Aorta (tissue), 5 donors: ENCODE measurements at regions not wholly inside any gene's neighbourhood (a gene's known extent, or its start where the extent isn't known, plus 50 kb on each side); places are given as distances from the start of the nearest gene placed in this dataset.

Experiments
- ATAC-seq: fragments of 200-7000 bp; cut with Tn5 transposase; one replicate; pipeline ENCODE4 v1.9.1; 2022; ENCODE audit warnings: moderate library complexity; ENCODE audit not compliant: low FRiP score
- DNase-seq, 2 donors: peaks; one replicate each; pipeline ENCODE4 v3.0.0-alpha.2; 2020
- H3K27ac ChIP-seq, 2 donors: one replicate each; pipeline ENCODE4 v1.5.1; 2013; ENCODE audit warnings: low read length in 2 of 2, mild to moderate bottlenecking in 2 of 2, moderate library complexity in 2 of 2, control low read depth in 1 of 2, inconsistent platforms in 1 of 2, low read depth in 1 of 2
- H3K27me3 ChIP-seq, 2 donors: one replicate each; pipeline ENCODE4 v1.6.1; 2013; ENCODE audit warnings: control low read depth in 1 of 2, low read length in 1 of 2, mild to moderate bottlenecking in 1 of 2, moderate library complexity in 1 of 2; ENCODE audit not compliant: insufficient read depth in 2 of 2, control insufficient read depth in 1 of 2
- H3K36me3 ChIP-seq, 2 donors: one replicate each; pipeline ENCODE4 v1.6.1; 2013; ENCODE audit warnings: control low read depth in 1 of 2, low read length in 1 of 2, mild to moderate bottlenecking in 1 of 2; ENCODE audit not compliant: insufficient read depth in 2 of 2, control insufficient read depth in 1 of 2
- H3K4me1 ChIP-seq, 2 donors: one replicate each; pipeline ENCODE4 v1.6.1; 2013; ENCODE audit warnings: low read length in 2 of 2, control low read depth in 1 of 2, mild to moderate bottlenecking in 1 of 2, moderate library complexity in 1 of 2; ENCODE audit not compliant: insufficient read depth in 2 of 2, control insufficient read depth in 1 of 2
- H3K4me3 ChIP-seq, 2 donors: one replicate each; pipeline ENCODE4 v1.5.1; 2013; ENCODE audit warnings: low read length in 2 of 2, control low read depth in 1 of 2, mild to moderate bottlenecking in 1 of 2
- H3K9me3 ChIP-seq: one replicate; pipeline ENCODE4 v1.6.1; 2013; ENCODE audit warnings: mild to moderate bottlenecking, low read length; ENCODE audit not compliant: control insufficient read depth
- WGBS, 2 donors: extraction: QIAGEN DNeasy Blood & Tissue Kit; methylation state at CpG; one replicate each; pipeline ENCODE4 v1.1.7; 2013; 5-methylcytosine and 5-hydroxymethylcytosine counted together
- intact Hi-C, 2 donors: fragments of 100-400 bp; cut with DNase I; formaldehyde crosslinking; loops; one replicate each; pipeline versions ENCODE4 v1.14.2 to v1.15.0; 2022
- donor health status: healthy with polysubstance abuse.
- donor health status: Bipolar disorder and iron deficiency.
- donor health status: DM: no; HTN: no; CAD: no.
- donor health status: DM: no; HTN: no; CAD: no.
- donor health status: DM: yes; HTN: yes; CAD: no.

DNA sequence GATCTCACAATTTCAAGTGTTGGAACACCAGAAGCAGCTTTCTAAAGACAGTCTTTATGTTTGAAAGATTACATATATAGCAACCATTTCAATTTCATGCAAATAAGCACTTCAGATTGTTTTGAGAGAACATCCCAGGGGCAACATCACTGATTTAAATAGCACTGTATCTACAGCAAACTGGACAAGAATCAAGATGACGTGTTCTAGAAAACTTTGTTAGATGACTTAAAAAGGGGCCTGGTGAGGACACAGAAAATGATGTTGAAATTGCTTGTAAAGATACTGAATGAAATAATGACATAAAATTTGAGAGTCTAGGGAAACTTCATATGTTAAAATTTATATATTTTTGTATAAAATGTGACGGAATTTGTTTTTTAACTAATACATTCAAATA, 277.1 kb downstream of the KLF12 start:
- no peak for DNase-seq
- H3K27me3 ChIP-seq, result no peaks in the 10 kb centered on the region
- no peak overlapping the region for H3K4me3 ChIP-seq
- H3K4me1 ChIP-seq, result no peaks in the 10 kb centered on the region
- intact Hi-C loops, result no loop called here
- WGBS, 2 donors, result 76 to 80% methylated on average over 2 of the region's 2 CpGs
- no peak for ATAC-seq
- no peaks in the 10 kb centered on the region for H3K9me3 ChIP-seq
- H3K27ac ChIP-seq, result no peak overlapping the region
- no peaks in the 10 kb centered on the region for H3K36me3 ChIP-seq

DNA sequence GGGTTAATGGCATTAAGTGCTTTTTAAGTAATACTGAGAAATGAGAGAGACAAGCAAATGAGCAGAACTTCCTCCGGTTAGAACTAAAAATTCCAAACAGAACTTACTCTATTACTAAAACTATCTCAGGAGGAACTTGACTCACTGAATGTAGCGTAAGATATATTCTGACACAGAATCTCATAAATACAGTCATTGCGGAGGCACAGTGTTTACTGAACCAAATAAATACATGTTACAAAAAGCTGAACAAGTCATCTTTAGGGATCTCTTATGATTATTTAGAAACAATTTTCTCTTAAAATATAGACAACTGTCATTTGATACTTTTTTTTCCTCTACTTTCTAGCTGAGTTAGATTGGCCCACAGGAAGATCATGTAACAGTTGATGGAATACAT, 283.1 kb downstream of the KLF12 start:
- Histone ChIP-seq H3K4me3 (no peak overlapping the region), H3K9me3 (no peaks in the 10 kb centered on the region), H3K27me3 (no peaks in the 10 kb centered on the region), H3K4me1 (no peaks in the 10 kb centered on the region), H3K27ac (no peak overlapping the region), H3K36me3 (no peaks in the 10 kb centered on the region)
- no peak for DNase-seq
- intact Hi-C loops, result no loop called here
- 65 to 88% methylated on average over 3 of the region's 3 CpGs for WGBS, 2 donors
- ATAC-seq, result no peak

GRCh38 chr13:73850104-73850873, 283.9 kb downstream of the KLF12 start:
- ATAC-seq (no peak), DNase-seq (no peak)
- Histone ChIP-seq H3K27ac (no peak overlapping the region), H3K4me1 (no peaks in the 10 kb centered on the region), H3K9me3 (no peaks in the 10 kb centered on the region), H3K27me3 (no peaks in the 10 kb centered on the region), H3K36me3 (peaks cover 0 to 3% of the 10 kb centered on the region in 2 donors), H3K4me3 (no peak overlapping the region)
- WGBS, 2 donors, result 36 to 54% methylated on average over 5 of the region's 5 CpGs
- intact Hi-C loops, result no loop called here

- no peaks in the 10 kb centered on the region for H3K27me3 ChIP-seq
- no peak for DNase-seq
- no peaks in the 10 kb centered on the region for H3K4me1 ChIP-seq
- H3K36me3 ChIP-seq, result peaks cover 0 to 3% of the 10 kb centered on the region in 2 donors
- no peaks in the 10 kb centered on the region for H3K9me3 ChIP-seq
- ATAC-seq, result no peak
- H3K27ac ChIP-seq, result no peak overlapping the region
- 83 to 86% methylated on average over 5 of the region's 5 CpGs for WGBS, 2 donors
- no peak overlapping the region for H3K4me3 ChIP-seq
- intact Hi-C loops, result no loop called here
Measured at GRCh38 chr13:73849292-73849691, 284.9 kb downstream of the KLF12 start.

GRCh38 chr13:73844986-73845385, 289.2 kb downstream of the KLF12 start:
- WGBS, 2 donors, result 83 to 87% methylated on average over 1 of the region's 1 CpG
- Histone ChIP-seq H3K27me3 (no peaks in the 10 kb centered on the region), H3K4me1 (peaks cover 0 to 1% of the 10 kb centered on the region in 2 donors), H3K4me3 (no peak overlapping the region), H3K27ac (no peak overlapping the region), H3K9me3 (no peaks in the 10 kb centered on the region), H3K36me3 (peaks cover under 1 to 3% of the 10 kb centered on the region in 2 donors)
- no peak for DNase-seq
- intact Hi-C loops, result loop anchor here in 1 of 2 donors (5.0 kb wide), 1 partner anchor 292 kb away; no protein-coding TSS in a partner anchor
- no peak for ATAC-seq

- WGBS, 2 donors, result 82 to 84% methylated on average over 4 of the region's 4 CpGs
- no peaks in the 10 kb centered on the region for H3K27me3 ChIP-seq
- H3K4me3 ChIP-seq, result no peak overlapping the region
- intact Hi-C loops, result loop anchor here in 1 of 2 donors (5.0 kb wide), 1 partner anchor 295 kb away; no protein-coding TSS in a partner anchor
- ATAC-seq, result no peak
- DNase-seq, result no peak
- H3K36me3 ChIP-seq, result peaks cover 2 to 3% of the 10 kb centered on the region in 2 donors
- H3K4me1 ChIP-seq, result peaks cover 0 to 3% of the 10 kb centered on the region in 2 donors
- no peak overlapping the region for H3K27ac ChIP-seq
- no peaks in the 10 kb centered on the region for H3K9me3 ChIP-seq
Measured at GRCh38 chr13:73842626-73843025, 291.6 kb downstream of the KLF12 start.

GRCh38 chr13:73842184-73842583, 292.0 kb downstream of the KLF12 start:
- intact Hi-C loops, result loop anchor here in 1 of 2 donors (5.0 kb wide), 1 partner anchor 295 kb away; no protein-coding TSS in a partner anchor
- Histone ChIP-seq H3K36me3 (peaks cover 2 to 3% of the 10 kb centered on the region in 2 donors), H3K4me1 (peaks cover 0 to 3% of the 10 kb centered on the region in 2 donors), H3K4me3 (no peak overlapping the region), H3K27me3 (no peaks in the 10 kb centered on the region), H3K9me3 (no peaks in the 10 kb centered on the region), H3K27ac (no peak overlapping the region)
- WGBS, 2 donors, result 93 to 96% methylated on average over 5 of the region's 5 CpGs
- DNase-seq (no peak), ATAC-seq (no peak)

DNA sequence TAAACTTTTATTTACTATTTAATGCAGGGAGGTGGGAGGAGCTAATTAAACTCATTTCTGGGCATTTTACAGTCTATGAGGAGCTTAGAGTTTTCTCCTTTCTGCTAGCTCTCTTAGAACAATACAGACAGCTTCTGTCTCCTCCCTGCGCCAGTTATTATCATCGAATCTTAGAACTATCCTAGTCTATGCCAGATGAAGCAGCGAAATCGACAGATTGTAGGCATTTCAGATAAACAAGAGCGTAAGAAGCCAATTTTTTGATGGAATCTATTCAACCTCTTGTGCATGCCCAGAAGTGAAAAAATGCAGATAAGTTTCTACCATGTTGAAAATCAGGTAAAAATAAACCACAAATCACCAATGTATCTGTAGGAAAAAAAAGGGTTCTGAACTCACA, 297.1 kb downstream of the KLF12 start:
- Histone ChIP-seq H3K36me3 (peaks cover 0 to 2% of the 10 kb centered on the region in 2 donors), H3K4me1 (peaks cover 0 to 3% of the 10 kb centered on the region in 2 donors), H3K27ac (no peak overlapping the region), H3K4me3 (no peak overlapping the region), H3K27me3 (no peaks in the 10 kb centered on the region), H3K9me3 (no peaks in the 10 kb centered on the region)
- intact Hi-C loops, result loop anchor here in 1 of 2 donors (5.0 to 10.0 kb wide), 3 partner anchors 82 to 450 kb away; partner anchors contain the start of gene KLF12
- no peak for ATAC-seq
- no peak for DNase-seq
- WGBS, 2 donors, result 78 to 86% methylated on average over 5 of the region's 5 CpGs
